ENCODE measurements at regions not wholly inside any gene's neighbourhood (a gene's known extent, or its start where the extent isn't known, plus 50 kb on each side); places are given as distances from the start of the nearest gene placed in this dataset.
"Not testable (repeated sequence)": the region's sequence is repeated elsewhere in the genome, so short reads cannot be mapped to it uniquely, and the experiment has no call there.

DNA sequence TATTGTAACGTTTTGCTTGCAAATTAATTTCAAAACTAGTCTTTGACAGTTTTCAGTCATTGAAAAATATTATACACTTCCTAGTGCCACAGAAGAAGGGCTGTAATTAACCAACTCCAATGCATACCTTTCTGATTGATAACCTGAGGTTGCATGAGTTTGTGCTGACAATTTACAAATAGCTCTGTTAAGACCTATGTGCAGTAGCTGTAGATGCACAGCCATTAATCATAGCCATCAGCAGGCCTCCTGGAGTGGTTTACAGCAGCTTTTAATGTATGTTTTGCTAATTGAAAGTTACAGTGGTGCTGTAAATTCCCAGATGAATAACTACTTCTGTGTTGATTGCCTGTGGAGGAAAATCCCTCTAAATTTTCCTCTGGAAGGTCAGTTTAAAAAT lies 758.1 kb downstream of the SH3BGRL start:
- ATAC-seq (no peak), DNase-seq (no peak)
- intact Hi-C loops (cut with DNase I): no loop called here
- TF ChIP-seq, protein P1, sequence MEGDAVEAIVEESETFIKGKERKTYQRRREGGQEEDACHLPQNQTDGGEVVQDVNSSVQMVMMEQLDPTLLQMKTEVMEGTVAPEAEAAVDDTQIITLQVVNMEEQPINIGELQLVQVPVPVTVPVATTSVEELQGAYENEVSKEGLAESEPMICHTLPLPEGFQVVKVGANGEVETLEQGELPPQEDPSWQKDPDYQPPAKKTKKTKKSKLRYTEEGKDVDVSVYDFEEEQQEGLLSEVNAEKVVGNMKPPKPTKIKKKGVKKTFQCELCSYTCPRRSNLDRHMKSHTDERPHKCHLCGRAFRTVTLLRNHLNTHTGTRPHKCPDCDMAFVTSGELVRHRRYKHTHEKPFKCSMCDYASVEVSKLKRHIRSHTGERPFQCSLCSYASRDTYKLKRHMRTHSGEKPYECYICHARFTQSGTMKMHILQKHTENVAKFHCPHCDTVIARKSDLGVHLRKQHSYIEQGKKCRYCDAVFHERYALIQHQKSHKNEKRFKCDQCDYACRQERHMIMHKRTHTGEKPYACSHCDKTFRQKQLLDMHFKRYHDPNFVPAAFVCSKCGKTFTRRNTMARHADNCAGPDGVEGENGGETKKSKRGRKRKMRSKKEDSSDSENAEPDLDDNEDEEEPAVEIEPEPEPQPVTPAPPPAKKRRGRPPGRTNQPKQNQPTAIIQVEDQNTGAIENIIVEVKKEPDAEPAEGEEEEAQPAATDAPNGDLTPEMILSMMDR (IDR thresholded peaks at IDR 0.05): no peak
- no peaks in the 10 kb centered on the region for H3K36me3 ChIP-seq
- H3K4me3 ChIP-seq: no peak overlapping the region
- no peaks in the 10 kb centered on the region for H3K27me3 ChIP-seq
- no peak overlapping the region for H3K27ac ChIP-seq
- H3K4me1 ChIP-seq: no peaks in the 10 kb centered on the region
- no peaks in the 10 kb centered on the region for H3K9me3 ChIP-seq

DNA sequence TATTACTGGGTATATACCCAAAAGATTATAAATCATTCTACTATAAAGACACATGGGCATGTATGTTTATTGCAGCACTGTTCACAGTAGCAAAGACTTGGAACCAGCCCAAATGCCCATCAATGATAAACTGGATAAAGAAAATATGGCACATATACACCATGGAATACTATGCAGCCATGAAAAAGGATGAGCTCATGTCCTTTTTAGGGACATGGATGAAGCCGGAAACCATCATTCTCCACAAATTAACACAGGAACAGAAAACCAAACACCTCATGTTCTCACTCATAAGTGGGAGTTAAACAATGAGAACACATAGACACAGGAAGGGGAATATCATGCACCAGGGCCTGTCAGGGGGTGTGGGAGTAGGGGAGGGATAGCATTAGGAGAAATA lies 772.5 kb downstream of the SH3BGRL start:
- H3K9me3 ChIP-seq; DNase-seq; H3K36me3 ChIP-seq; H3K4me1 ChIP-seq; H3K27ac ChIP-seq; H3K4me3 ChIP-seq; ATAC-seq; intact Hi-C loops (cut with DNase I); H3K27me3 ChIP-seq: not testable (repeated sequence)

DNA sequence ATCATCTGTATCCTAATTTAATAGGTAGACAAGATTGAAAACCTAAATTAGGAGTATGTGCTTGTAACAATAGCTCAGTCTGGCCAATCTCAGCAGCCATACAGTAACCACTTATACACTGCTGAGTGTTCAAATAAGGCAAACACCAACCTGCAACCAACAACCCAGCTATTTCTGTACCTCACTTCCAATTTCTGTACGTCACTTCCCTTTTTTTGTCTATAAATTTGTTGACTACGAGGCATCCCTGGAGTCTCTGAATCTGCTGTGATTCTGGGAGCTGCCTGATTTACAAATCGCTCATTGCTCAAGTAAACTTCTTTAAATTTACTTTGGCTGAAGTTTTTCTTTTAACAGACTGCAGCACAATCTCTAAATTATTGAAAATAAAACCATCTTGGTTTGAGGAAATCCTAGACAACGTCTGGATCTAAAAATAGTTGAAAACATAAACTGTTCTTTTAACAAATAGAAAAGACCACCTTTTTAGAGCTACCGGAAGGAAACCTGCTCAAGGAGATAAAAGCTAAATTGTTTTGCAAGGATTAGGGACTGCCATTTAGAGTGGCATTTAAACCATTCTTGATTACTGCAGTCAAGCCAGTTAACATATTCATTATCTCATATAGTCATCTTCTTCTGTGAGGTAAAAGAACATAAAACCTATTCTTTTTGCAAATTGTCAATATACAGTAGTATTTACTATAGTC lies 778.1 kb downstream of the SH3BGRL start:
- intact Hi-C loops (cut with DNase I): no loop called here
- Histone ChIP-seq H3K36me3 (no peaks in the 10 kb centered on the region), H3K4me1 (no peaks in the 10 kb centered on the region)

DNA sequence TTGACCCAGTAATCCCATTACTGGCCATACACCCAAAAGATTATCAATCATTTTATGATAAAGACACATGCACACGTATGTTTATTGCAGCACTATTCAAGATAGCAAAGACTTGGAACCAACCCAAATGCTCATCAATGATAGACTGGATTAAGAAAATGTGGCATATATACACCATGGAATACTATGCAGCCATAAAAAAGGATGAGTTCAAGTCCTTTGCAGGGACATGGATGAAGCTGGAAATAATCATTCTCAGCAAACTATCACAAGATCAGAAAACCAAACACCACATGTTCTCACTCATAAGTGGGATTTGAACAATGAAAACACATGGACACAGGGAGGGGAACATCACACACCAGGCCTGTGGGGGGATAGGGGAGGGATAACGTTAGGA lies 785.3 kb downstream of the SH3BGRL start:
- DNase-seq; intact Hi-C loops (cut with DNase I); H3K4me1 ChIP-seq; H3K36me3 ChIP-seq; ATAC-seq; H3K4me3 ChIP-seq; H3K27me3 ChIP-seq; H3K9me3 ChIP-seq; H3K27ac ChIP-seq: not testable (repeated sequence)

More for the DNA sequence above, 778.1 kb downstream of the SH3BGRL start:
- Histone ChIP-seq H3K27me3 (no peaks in the 10 kb centered on the region), H3K4me3 (no peak overlapping the region), H3K9me3 (no peaks in the 10 kb centered on the region), H3K27ac (no peak overlapping the region)
- TF ChIP-seq, protein P1 (IDR thresholded peaks at IDR 0.05): no peak
- DNase-seq (no peak), ATAC-seq (no peak)

DNA sequence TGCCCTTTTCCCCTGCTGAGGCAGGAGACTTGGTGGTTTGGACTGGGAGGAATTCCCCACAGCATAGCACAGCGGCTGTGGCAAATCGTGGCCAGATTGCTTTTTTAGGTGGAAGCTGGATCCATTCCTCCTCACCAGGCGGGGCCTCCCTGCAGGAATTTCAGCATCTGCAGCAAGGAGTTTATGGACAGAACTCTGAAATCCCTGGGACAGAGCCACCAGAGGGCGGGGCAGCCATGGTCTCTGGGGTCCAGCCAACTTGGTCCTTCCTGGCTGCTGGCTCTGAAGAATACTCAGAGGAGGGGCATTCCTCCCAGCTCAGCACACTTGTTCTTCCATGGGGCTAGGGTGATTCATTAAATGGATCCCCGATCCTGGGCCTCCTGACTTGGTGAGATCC lies 794.3 kb downstream of the SH3BGRL start:
- intact Hi-C loops (cut with DNase I): no loop called here
- no peak overlapping the region for H3K27ac ChIP-seq
- H3K4me3 ChIP-seq: no peak overlapping the region
- TF ChIP-seq, protein P1 (IDR thresholded peaks at IDR 0.05): no peak
- H3K4me1 ChIP-seq: no peaks in the 10 kb centered on the region
- no peaks in the 10 kb centered on the region for H3K36me3 ChIP-seq
- DNase-seq: no peak
- no peaks in the 10 kb centered on the region for H3K27me3 ChIP-seq
- no peak for ATAC-seq
- H3K9me3 ChIP-seq: no peaks in the 10 kb centered on the region

DNA sequence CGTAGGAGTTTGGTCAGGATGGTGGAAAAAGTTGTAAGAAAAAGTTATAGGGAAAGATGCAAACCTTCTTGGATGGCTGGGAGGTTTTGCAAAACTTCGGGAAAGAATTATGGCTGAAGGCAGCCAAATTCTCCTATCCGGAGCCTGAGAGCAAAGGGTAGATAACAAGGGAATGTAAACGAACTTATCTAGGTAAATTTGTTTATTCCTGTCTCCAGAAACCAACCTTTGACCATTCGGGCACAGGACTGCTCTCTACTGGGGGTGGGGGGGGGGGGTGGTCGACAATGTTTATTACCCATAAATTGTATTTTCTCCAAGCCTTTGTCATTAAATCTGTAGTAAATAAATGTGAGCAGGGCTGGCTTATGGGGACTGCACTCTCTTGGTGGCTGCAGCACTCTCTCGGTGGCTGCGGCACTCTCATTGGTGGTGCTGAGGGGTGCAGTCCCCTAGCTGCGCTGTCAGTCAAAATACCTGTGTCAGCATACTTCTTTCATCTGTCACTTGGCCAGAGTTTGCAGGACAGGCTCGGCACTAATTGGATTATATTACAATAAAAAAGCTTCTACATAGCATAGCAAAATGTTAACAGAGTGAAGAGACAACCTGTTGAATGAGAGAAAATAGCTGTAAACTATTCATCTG lies 827.8 kb downstream of the SH3BGRL start:
- ATAC-seq (no peak), DNase-seq (no peak)
- Histone ChIP-seq H3K27ac (no peak overlapping the region), H3K36me3 (no peaks in the 10 kb centered on the region), H3K4me1 (no peaks in the 10 kb centered on the region), H3K4me3 (no peak overlapping the region), H3K27me3 (no peaks in the 10 kb centered on the region), H3K9me3 (no peaks in the 10 kb centered on the region)
- intact Hi-C loops (cut with DNase I): no loop called here
- TF ChIP-seq, protein P1 (IDR thresholded peaks at IDR 0.05): no peak

All from upper lobe of right lung (tissue), 1 donor.